Neural cell (in vitro differentiated cells): ENCODE measurements at regions not wholly inside any gene's neighbourhood (a gene's known extent, or its start where the extent isn't known, plus 50 kb on each side); places are given as distances from the start of the nearest gene placed in this dataset.

Experiments
- CTCF ChIP-seq: fragments of 450-650 bp; IDR thresholded peaks from 2 replicates; pipeline ENCODE4 v1.5.1; 2014; ENCODE audit warnings: antibody characterized with exemption, mild to moderate bottlenecking, moderate library complexity; ENCODE audit not compliant: poor library complexity, severe bottlenecking
- EP300 ChIP-seq: fragments of 450-650 bp; conservative IDR thresholded peaks from 2 replicates; pipeline ENCODE4 v1.6.1; 2014; ENCODE audit warnings: antibody characterized with exemption, mild to moderate bottlenecking, moderate library complexity; ENCODE audit not compliant: poor library complexity, severe bottlenecking
- EZH2 ChIP-seq: fragments of 200-600, 300-800 bp; shearing (Covaris generic), sonication (generic); IDR thresholded peaks from 2 replicates; pipeline ENCODE4 v1.6.1; 2014; ENCODE audit warnings: antibody characterized with exemption, low read length, borderline replicate concordance, mild to moderate bottlenecking; ENCODE audit not compliant: insufficient read depth, poor library complexity, severe bottlenecking
- MXI1 ChIP-seq: fragments of 450-650 bp; conservative IDR thresholded peaks from 2 replicates; pipeline ENCODE4 v1.6.1; 2014; ENCODE audit warnings: antibody characterized with exemption, mild to moderate bottlenecking; ENCODE audit not compliant: poor library complexity, severe bottlenecking
- POLR2AphosphoS5 ChIP-seq: IDR thresholded peaks from 2 replicates; pipeline ENCODE4 v1.6.1; 2012
- RAD21 ChIP-seq: fragments of 450-650 bp; conservative IDR thresholded peaks from 2 replicates; pipeline ENCODE4 v1.6.1; 2014; ENCODE audit warnings: antibody characterized with exemption, mild to moderate bottlenecking, moderate library complexity
- REST ChIP-seq: IDR thresholded peaks from 2 replicates; pipeline ENCODE4 v1.6.1; 2012; ENCODE audit warnings: borderline replicate concordance
- SMC3 ChIP-seq: fragments of 450-650 bp; conservative IDR thresholded peaks from 2 replicates; pipeline ENCODE4 v1.6.1; 2014; ENCODE audit warnings: antibody characterized with exemption, mild to moderate bottlenecking, moderate library complexity; ENCODE audit not compliant: poor library complexity
- TAF1 ChIP-seq: IDR thresholded peaks from 2 replicates; pipeline ENCODE4 v1.6.1; 2012; ENCODE audit warnings: low read depth

GRCh38 chr11:107218123-107219013 lies 200.1 kb upstream of the GUCY1A2 start:
- TF ChIP-seq POLR2AphosphoS5 (no peak), RAD21 (no peak), CTCF (no peak), REST (no peak), EZH2 (no peak), TAF1 (no peak), EP300 (no peak), SMC3 (no peak), MXI1 (no peak)
